ENCODE measurements at regions not wholly inside any gene's neighbourhood (a gene's known extent, or its start where the extent isn't known, plus 50 kb on each side); places are given as distances from the start of the nearest gene placed in this dataset.

GRCh38 chr3:162213196-162213595 is 716.6 kb downstream of the OTOL1 start:
- no TSS peak for BruUV-seq (replicated peaks)
- Histone ChIP-seq H4K20me1 (ENCODE audit: insufficient read depth, low read length) (no peaks in the 10 kb centered on the region), H3K4me1 (ENCODE audit: insufficient read depth, low read length) (no peaks in the 10 kb centered on the region), H3K4me3 (replicated peaks in 1 of 3; ENCODE audit: insufficient read depth in 1 of 3, low read depth in 2 of 3, low read length in 3 of 3) (no peak overlapping the region), H3K36me3 (replicated peaks in 1 of 2; ENCODE audit: control insufficient read depth in 1 of 2, insufficient read depth in 2 of 2, low read length in 2 of 2) (no peaks in the 10 kb centered on the region), H3K27me3 (ENCODE audit: control insufficient read depth in 1 of 2, insufficient read depth in 2 of 2, low read length in 2 of 2) (no peaks in the 10 kb centered on the region), H3K9ac (ENCODE audit: insufficient read depth, low read depth, low read length) (no peak overlapping the region), H3K27ac (ENCODE audit: extremely low read length, insufficient read depth, low read length) (no peak overlapping the region), H3K4me2 (ENCODE audit: low read depth, low read length) (no peak overlapping the region), H3K9me3 (ENCODE audit: low read length) (no peaks in the 10 kb centered on the region), H2AFZ (ENCODE audit: low read length) (no peak overlapping the region), H3K79me2 (ENCODE audit: insufficient read depth, low read length) (no peaks in the 10 kb centered on the region)
- DNase-seq (ENCODE audit: low spot score): no peak
- CTCF ChIA-PET (ENCODE audit: low intra/inter-chr PET ratio, low total read pairs): no interaction called here
- no peak for FAIRE-seq
- under 1% methylated on average over 2 of the region's 2 CpGs for WGBS (ENCODE audit: low lambda C conversion rate)
- POLR2A ChIA-PET: no interaction called here
- in situ Hi-C loops (cut with HindIII; ENCODE audit: extremely low pct_ligation_motif_present, low pct_unique_long_range_greater_than_20kb) (no loop called here), intact Hi-C loops (cut with micrococcal nuclease; ENCODE audit: unreplicated experiment) (no loop called here)
- ATAC-seq: no peak
- TF ChIP-seq TRIM24 (CRISPR knock-in tag; IDR thresholded peaks at IDR 0.05): no peak
- no peak for TF ChIP-seq ZKSCAN8 (CRISPR knock-in tag; IDR thresholded peaks at IDR 0.05; ENCODE audit: borderline replicate concordance)
- TF ChIP-seq CHD4 (IDR thresholded peaks at IDR 0.05; ENCODE audit: borderline replicate concordance, low read length): no peak
- no peak for TF ChIP-seq SAFB2 (CRISPR knock-in tag; IDR thresholded peaks at IDR 0.05; ENCODE audit: borderline replicate concordance, low read depth)

GRCh38 chr3:162213956-162214355 is 717.3 kb downstream of the OTOL1 start:
- Histone ChIP-seq H3K9ac (ENCODE audit: insufficient read depth, low read depth, low read length) (no peak overlapping the region), H2AFZ (ENCODE audit: low read length) (no peak overlapping the region), H3K9me3 (ENCODE audit: low read length) (no peaks in the 10 kb centered on the region), H3K27ac (ENCODE audit: extremely low read length, insufficient read depth, low read length) (no peak overlapping the region), H3K4me1 (ENCODE audit: insufficient read depth, low read length) (no peaks in the 10 kb centered on the region), H4K20me1 (ENCODE audit: insufficient read depth, low read length) (no peaks in the 10 kb centered on the region), H3K27me3 (ENCODE audit: control insufficient read depth in 1 of 2, insufficient read depth in 2 of 2, low read length in 2 of 2) (no peaks in the 10 kb centered on the region), H3K4me3 (replicated peaks in 1 of 3; ENCODE audit: insufficient read depth in 1 of 3, low read depth in 2 of 3, low read length in 3 of 3) (no peak overlapping the region), H3K79me2 (ENCODE audit: insufficient read depth, low read length) (no peaks in the 10 kb centered on the region), H3K4me2 (ENCODE audit: low read depth, low read length) (no peak overlapping the region), H3K36me3 (replicated peaks in 1 of 2; ENCODE audit: control insufficient read depth in 1 of 2, insufficient read depth in 2 of 2, low read length in 2 of 2) (no peaks in the 10 kb centered on the region)
- DNase-seq (ENCODE audit: low spot score) (no peak), ATAC-seq (no peak), FAIRE-seq (no peak)
- POLR2A ChIA-PET: no interaction called here
- intact Hi-C loops (cut with micrococcal nuclease; ENCODE audit: unreplicated experiment): no loop called here
- CTCF ChIA-PET (ENCODE audit: low intra/inter-chr PET ratio, low total read pairs): no interaction called here
- WGBS (ENCODE audit: low lambda C conversion rate): under 1% methylated on average over 3 of the region's 3 CpGs
- in situ Hi-C loops (cut with HindIII; ENCODE audit: extremely low pct_ligation_motif_present, low pct_unique_long_range_greater_than_20kb): no loop called here
- BruUV-seq (replicated peaks): no TSS peak
- TF ChIP-seq ARHGAP35 (CRISPR knock-in tag; IDR thresholded peaks at IDR 0.05; ENCODE audit: borderline replicate concordance) (no peak), ARNT (IDR thresholded peaks at IDR 0.05) (no peak), MXD4 (CRISPR knock-in tag; IDR thresholded peaks at IDR 0.05) (no peak), GATAD1 (CRISPR knock-in tag; IDR thresholded peaks at IDR 0.05) (no peak), MAX (IDR thresholded peaks at IDR 0.05) (no peak), HOXD1 (CRISPR knock-in tag; IDR thresholded peaks at IDR 0.05) (no peak), CBX1 (IDR thresholded peaks at IDR 0.05; ENCODE audit: low read depth) (no peak), KDM5A (IDR thresholded peaks at IDR 0.05; ENCODE audit: borderline replicate concordance, low read length) (no peak), RELA (CRISPR knock-in tag; IDR thresholded peaks at IDR 0.05) (no peak), MXD1 (CRISPR knock-in tag; IDR thresholded peaks at IDR 0.05) (no peak), ZSCAN5A (CRISPR knock-in tag; IDR thresholded peaks at IDR 0.05; ENCODE audit: borderline replicate concordance) (no peak), ZNF660 (CRISPR knock-in tag; IDR thresholded peaks at IDR 0.05; ENCODE audit: borderline replicate concordance, low read depth) (no peak)

Data from HepG2 (cell line).